ENCODE measurements at regions not wholly inside any gene's neighbourhood (a gene's known extent, or its start where the extent isn't known, plus 50 kb on each side); places are given as distances from the start of the nearest gene placed in this dataset.
A peak's percentile ranks its signal among the peaks of the same experiment; 100 is the strongest.

GRCh38 chr2:114061566-114062098 is 171.7 kb downstream of the ACTR3 start:
- DNase-seq (no peak), ATAC-seq (no peak)
- intact Hi-C loops (cut with DNase I): no loop called here

GRCh38 chr2:114063346-114063745 is 173.5 kb downstream of the ACTR3 start:
- DNase-seq (no peak), ATAC-seq (no peak)
- intact Hi-C loops (cut with DNase I): no loop called here

DNA sequence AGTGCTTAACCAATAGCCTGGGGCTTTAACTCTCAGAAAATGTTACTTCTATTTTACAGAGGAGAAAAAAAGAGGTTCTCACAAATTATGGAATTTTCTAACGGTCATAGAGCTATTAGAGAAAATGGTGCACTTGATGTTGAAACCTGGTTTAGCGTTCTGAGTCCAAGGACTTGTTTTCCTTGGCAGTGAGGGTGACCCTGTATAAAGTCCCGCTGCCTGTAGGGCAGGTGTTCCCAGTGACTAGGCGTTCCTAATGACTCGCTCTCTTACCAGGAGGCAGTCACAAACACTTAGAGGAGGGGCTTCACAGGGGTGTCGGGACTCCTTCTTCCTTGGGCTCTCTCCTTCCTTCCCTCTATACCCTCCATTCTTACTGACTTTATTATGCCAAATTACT is 175.8 kb downstream of the ACTR3 start:
- DNase-seq (no peak), ATAC-seq (no peak)
- intact Hi-C loops (cut with DNase I): no loop called here

DNA sequence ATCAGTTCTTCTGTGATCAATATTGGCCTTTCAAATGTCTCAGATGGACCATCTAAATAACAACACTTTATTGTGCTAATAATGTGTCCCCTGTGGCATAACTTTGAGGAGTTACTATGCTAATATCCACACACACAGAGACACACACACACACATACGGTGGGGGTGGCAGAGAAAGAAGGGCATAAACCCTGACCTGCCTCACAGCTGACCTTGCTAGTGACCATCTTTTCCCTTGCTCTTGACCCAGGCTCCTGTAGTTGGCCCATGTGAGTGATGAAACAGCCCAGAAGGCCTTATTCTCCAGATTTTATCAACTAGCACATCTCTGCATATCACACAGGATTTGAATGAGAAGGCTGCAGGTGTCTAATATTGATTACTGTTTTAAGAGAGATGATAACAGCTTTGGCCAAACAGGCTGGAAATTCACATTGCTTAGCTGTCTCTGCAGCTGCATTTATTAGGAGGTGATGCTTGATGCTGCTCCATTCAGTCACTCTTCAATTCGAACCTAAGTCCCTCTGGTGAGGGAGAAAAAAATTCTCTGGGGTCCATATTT is 176.4 kb downstream of the ACTR3 start:
- intact Hi-C loops (cut with DNase I): no loop called here
- DNase-seq: no peak
- no peak for ATAC-seq

DNA sequence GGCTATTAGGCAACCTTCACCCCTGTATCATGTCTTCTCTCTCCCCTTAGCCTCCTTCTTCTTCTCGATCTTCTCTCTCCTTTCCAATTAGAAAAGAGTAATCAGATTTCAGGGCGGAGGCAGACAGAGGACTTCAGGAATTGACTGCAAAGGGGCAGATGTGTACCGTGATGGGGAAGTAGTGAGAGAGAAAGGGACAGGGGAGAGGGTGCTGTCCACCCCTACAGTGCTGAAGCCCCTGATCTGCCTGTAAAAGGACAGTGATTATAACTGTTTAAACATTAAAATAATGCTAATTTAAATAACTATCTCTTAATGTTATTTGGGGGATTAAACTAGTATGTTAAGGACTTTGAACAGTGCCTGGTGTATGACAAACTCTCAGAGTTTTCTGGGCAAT is 178.5 kb downstream of the ACTR3 start:
- intact Hi-C loops (cut with DNase I): no loop called here
- DNase-seq (no peak), ATAC-seq (no peak)

GRCh38 chr2:114076961-114077360 is 187.1 kb downstream of the ACTR3 start:
- no peak for DNase-seq
- ATAC-seq: no peak
- intact Hi-C loops (cut with DNase I): no loop called here

DNA sequence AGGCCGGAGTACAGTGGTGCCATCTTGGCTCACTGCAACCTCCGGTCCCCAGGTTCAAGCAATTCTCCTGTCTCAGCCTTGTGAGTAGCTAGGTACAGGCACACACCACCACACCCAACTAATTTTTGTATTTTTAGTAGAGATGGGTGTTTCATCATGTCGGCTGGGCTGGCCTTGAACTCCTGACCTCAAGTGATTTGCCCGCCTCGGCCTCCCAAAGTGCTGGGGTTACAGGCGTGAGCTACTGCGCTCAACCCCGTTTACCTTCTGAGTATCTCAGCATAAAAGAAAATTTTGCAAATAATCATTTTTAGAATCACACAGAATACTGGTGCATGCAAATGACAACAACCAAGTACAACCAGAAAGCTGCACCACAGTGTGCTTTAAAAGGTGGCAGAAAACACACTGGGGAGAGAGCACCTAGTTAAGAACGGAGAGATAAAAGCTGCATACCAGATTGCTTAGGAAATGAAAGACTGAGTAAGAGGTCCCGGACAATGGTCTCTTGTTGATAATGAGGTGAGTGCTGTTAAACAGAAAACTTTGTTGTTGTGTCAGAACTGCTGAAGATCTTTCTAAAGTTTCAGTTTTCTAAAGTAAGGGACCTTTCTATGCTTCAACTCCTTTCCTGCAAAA is 189.6 kb downstream of the ACTR3 start:
- ATAC-seq: no peak
- intact Hi-C loops (cut with DNase I): no loop called here
- DNase-seq: no peak

DNA sequence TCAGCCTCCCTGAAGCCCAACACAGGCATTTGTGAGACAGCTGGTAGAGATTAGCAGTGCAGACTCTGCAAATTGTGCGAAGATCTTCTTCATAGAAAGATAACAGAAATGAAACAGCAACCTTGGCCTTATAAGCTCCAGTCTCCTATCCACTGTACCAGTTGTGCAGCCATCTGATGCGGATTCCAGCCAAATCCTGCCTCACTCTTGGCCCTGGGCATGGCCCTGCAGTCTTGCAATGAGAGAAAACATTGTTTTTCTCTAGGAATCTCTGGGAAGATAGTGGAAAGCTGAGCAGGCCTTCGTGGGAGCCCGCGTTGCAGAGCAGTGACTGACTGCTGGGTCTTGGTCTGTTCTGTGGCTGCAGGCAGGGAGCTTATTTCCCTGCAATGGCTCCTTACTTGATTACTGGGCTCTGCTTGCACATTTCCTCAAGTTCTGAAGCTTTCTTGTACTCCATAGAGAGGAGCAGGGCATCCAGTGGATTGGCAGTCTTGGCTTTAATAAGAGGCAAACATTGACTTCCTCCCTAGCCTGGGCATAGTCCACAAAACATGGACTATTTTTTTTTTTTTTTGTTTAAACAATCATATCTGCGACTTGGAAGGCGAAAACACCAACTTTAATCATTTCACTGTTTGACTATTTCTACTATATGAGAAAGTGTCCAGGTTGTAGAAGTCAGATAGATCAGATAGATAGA is 193.0 kb downstream of the ACTR3 start:
- no peak for ATAC-seq
- intact Hi-C loops (cut with DNase I): no loop called here
- no peak for DNase-seq

DNA sequence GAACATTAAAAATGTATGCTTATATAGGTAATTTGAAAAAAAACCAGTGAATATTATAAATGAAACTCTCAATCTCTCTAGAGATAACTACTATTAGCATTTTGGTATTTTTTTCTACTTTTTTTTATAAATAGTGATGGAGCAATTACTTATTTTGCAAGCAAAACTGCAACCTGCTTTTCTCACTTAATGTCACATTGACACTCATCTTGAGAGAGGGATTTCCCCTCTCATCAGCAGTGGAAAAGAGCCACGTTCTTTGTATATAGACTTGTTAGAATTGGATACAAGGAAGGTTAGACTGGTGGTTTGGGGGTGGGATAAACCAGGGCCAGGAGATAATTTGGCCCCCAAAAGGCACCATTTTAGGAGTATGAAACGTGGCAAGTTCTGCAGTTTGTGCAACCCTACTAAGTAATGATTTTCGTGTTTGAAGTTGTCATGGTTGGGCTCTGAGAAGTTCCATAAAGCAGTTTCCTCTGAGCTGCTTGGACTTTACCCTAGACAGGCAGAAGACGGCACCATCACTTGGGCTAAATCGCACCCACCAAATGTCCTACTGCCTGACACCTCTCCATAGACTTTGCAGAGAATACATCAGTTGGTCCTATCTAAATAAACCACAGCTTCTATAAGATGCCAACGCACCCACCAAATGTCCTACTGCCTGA is 194.0 kb downstream of the ACTR3 start:
- DNase-seq (no peak), ATAC-seq (no peak)
- intact Hi-C loops (cut with DNase I): no loop called here

DNA sequence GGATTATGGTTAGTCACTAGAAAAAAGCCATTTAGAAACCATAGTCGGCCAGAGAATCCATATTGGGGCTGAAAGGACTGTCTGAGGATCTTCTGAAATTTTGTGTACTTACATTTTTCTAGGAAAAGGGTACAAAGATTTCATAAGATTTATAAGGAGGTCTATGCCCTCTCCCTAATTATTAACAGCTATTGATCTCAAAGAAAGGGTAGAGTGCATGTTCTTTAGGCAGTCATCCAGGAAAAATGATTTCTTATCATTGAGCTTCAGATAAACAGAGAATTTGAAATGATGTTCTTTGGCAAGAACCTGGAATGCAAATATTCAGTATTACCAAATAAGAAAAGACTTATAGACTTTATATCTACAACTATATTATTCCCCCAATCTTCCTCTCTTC is 195.3 kb downstream of the ACTR3 start:
- intact Hi-C loops (cut with DNase I): no loop called here
- no peak for DNase-seq
- ATAC-seq: no peak

- ATAC-seq: no peak
- intact Hi-C loops (cut with DNase I): no loop called here
- no peak for DNase-seq
These were observed 196.1 kb downstream of the ACTR3 start for GRCh38 chr2:114085992-114086391.

- no peak for ATAC-seq
- intact Hi-C loops (cut with DNase I): no loop called here
- no peak for DNase-seq
These were observed 199.9 kb downstream of the ACTR3 start for GRCh38 chr2:114089636-114090319.

DNA sequence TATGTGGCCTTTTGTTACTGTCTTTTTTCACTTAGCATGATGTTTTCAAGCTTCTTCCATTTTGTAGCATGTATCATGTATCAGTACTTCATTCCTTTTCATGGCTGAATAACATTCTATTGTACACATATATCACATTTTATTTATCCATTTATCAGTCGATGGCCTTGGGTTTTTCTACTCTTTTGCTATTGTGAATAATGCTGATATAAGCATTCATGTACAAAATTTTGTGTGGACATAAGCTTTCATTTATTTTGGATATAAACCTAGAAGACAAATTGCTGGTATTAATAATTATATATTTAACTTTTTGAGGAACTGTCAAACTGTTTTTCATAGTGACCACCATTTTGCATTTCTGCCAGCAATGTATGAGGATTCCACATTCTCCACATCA is 201.1 kb downstream of the ACTR3 start:
- DNase-seq: no peak
- no peak for ATAC-seq
- intact Hi-C loops (cut with DNase I): no loop called here

- intact Hi-C loops (cut with DNase I): no loop called here
These were observed 218.4 kb downstream of the ACTR3 start for GRCh38 chr2:114108249-114108648.

GRCh38 chr2:114108824-114109416 is 219.0 kb downstream of the ACTR3 start:
- DNase-seq (no peak), ATAC-seq (no peak)
- intact Hi-C loops (cut with DNase I): no loop called here

More at GRCh38 chr2:114108249-114108648, 218.4 kb downstream of the ACTR3 start:
- ATAC-seq: no peak
- no peak for DNase-seq

- DNase-seq (no peak), ATAC-seq (no peak)
- intact Hi-C loops (cut with DNase I): no loop called here
These were observed 221.4 kb downstream of the ACTR3 start for GRCh38 chr2:114111329-114111728.

- ATAC-seq (no peak), DNase-seq (no peak)
- intact Hi-C loops (cut with DNase I): no loop called here
These were observed 223.6 kb downstream of the ACTR3 start for GRCh38 chr2:114113518-114113917.

- no peak for DNase-seq
- ATAC-seq: no peak
- intact Hi-C loops (cut with DNase I): no loop called here
These were observed 228.2 kb downstream of the ACTR3 start for GRCh38 chr2:114118088-114118487.

- no peak for DNase-seq
- peak in 1 of 2 donors; percentile 27 for ATAC-seq
- intact Hi-C loops (cut with DNase I): no loop called here
These were observed 230.0 kb downstream of the ACTR3 start for GRCh38 chr2:114119862-114120261.

Measured in left cardiac atrium (tissue), 4 donors.